Mesothelial cell of epicardium (in vitro differentiated cells): ENCODE measurements at regions not wholly inside any gene's neighbourhood (a gene's known extent, or its start where the extent isn't known, plus 50 kb on each side); places are given as distances from the start of the nearest gene placed in this dataset.

Experiments used
- DNase-seq, 2 experiments: peaks; one replicate each; pipeline ENCODE4 v3.0.0; 2021; ENCODE audit warnings: low spot score in 2 of 2; ENCODE audit not compliant: unreplicated experiment in 2 of 2
- H3K27ac Mint-ChIP-seq: 2 replicates; pipeline ENCODE4 v1.8.0; 2021; ENCODE audit warnings: mixed read lengths
- H3K27me3 Mint-ChIP-seq: 2 replicates; pipeline ENCODE4 v1.8.0; 2021; ENCODE audit warnings: low read depth, mixed read lengths
- H3K36me3 Mint-ChIP-seq: 2 replicates; pipeline ENCODE4 v1.8.0; 2021; ENCODE audit warnings: mixed read lengths
- H3K4me1 Mint-ChIP-seq: 2 replicates; pipeline ENCODE4 v1.8.0; 2021; ENCODE audit warnings: mixed read lengths
- H3K4me3 Mint-ChIP-seq: 2 replicates; pipeline ENCODE4 v1.8.0; 2021; ENCODE audit warnings: mild to moderate bottlenecking, moderate library complexity, mixed read lengths
- H3K9me3 Mint-ChIP-seq: 2 replicates; pipeline ENCODE4 v1.8.0; 2021; ENCODE audit warnings: mixed read lengths
- CTCF ChIP-seq: fragments of 200-600 bp; sonication (generic); IDR thresholded peaks from one replicate; pipeline ENCODE4 v1.5.0; 2021; ENCODE audit warnings: antibody characterized with exemption; ENCODE audit not compliant: unreplicated experiment

GRCh38 chr2:150215041-150215440 is 272.4 kb downstream of the RND3 start:
- Mint-ChIP-seq H3K4me3 (no peak overlapping the region), H3K4me1 (peaks cover 28% of the 10 kb centered on the region), H3K36me3 (no peaks in the 10 kb centered on the region), H3K27me3 (no peaks in the 10 kb centered on the region), H3K27ac (no peak overlapping the region), H3K9me3 (peaks cover 4% of the 10 kb centered on the region)
- no peak for TF ChIP-seq CTCF
- DNase-seq: no peak

- peaks cover 4% of the 10 kb centered on the region for H3K9me3 Mint-ChIP-seq
- TF ChIP-seq CTCF: no peak
- peaks cover 30% of the 10 kb centered on the region for H3K4me1 Mint-ChIP-seq
- no peaks in the 10 kb centered on the region for H3K36me3 Mint-ChIP-seq
- H3K27ac Mint-ChIP-seq: no peak overlapping the region
- H3K4me3 Mint-ChIP-seq: no peak overlapping the region
- no peaks in the 10 kb centered on the region for H3K27me3 Mint-ChIP-seq
- DNase-seq: no peak
Observed at GRCh38 chr2:150214626-150215025, 272.8 kb downstream of the RND3 start.

- Mint-ChIP-seq H3K9me3 (no peaks in the 10 kb centered on the region), H3K36me3 (no peaks in the 10 kb centered on the region), H3K27ac (peak overlapping the region; percentile 8), H3K4me3 (no peak overlapping the region), H3K4me1 (peaks cover 39% of the 10 kb centered on the region), H3K27me3 (no peaks in the 10 kb centered on the region)
- DNase-seq: no peak
- no peak for TF ChIP-seq CTCF
Observed at GRCh38 chr2:150212722-150213171, 274.7 kb downstream of the RND3 start.

- Mint-ChIP-seq H3K9me3 (no peaks in the 10 kb centered on the region), H3K4me1 (peaks cover 40% of the 10 kb centered on the region), H3K27ac (no peak overlapping the region), H3K4me3 (no peak overlapping the region), H3K27me3 (no peaks in the 10 kb centered on the region), H3K36me3 (no peaks in the 10 kb centered on the region)
- no peak for DNase-seq
- no peak for TF ChIP-seq CTCF
Observed at GRCh38 chr2:150211164-150211631, 276.3 kb downstream of the RND3 start.

- TF ChIP-seq CTCF: no peak
- Mint-ChIP-seq H3K9me3 (no peaks in the 10 kb centered on the region), H3K4me1 (peaks cover 42% of the 10 kb centered on the region), H3K27ac (no peak overlapping the region), H3K36me3 (no peaks in the 10 kb centered on the region), H3K27me3 (no peaks in the 10 kb centered on the region), H3K4me3 (no peak overlapping the region)
- DNase-seq: no peak
Observed at GRCh38 chr2:150209746-150210145, 277.7 kb downstream of the RND3 start.

- no peak overlapping the region for H3K27ac Mint-ChIP-seq
- no peaks in the 10 kb centered on the region for H3K36me3 Mint-ChIP-seq
- no peak for DNase-seq
- no peak overlapping the region for H3K4me3 Mint-ChIP-seq
- no peaks in the 10 kb centered on the region for H3K27me3 Mint-ChIP-seq
- no peaks in the 10 kb centered on the region for H3K9me3 Mint-ChIP-seq
- peaks cover 43% of the 10 kb centered on the region for H3K4me1 Mint-ChIP-seq
- no peak for TF ChIP-seq CTCF
Observed at GRCh38 chr2:150208689-150209088, 278.8 kb downstream of the RND3 start.
